ENCODE measurements at regions not wholly inside any gene's neighbourhood (a gene's known extent, or its start where the extent isn't known, plus 50 kb on each side); places are given as distances from the start of the nearest gene placed in this dataset.

- H3K4me3 ChIP-seq (ENCODE audit: low read depth, low read length), result no peak overlapping the region
- TF ChIP-seq CTCF (IDR thresholded peaks at IDR 0.05; ENCODE audit: insufficient read depth, low read length, missing control alignments), result no peak
- POLR2A ChIA-PET, result no interaction called here
- no peak for DNase-seq (ENCODE audit: low read depth, low spot score)
- CTCF ChIA-PET, result interaction anchor here (4.5 kb wide), 1 partner anchor 16 kb away, joined by 22 read pairs; no protein-coding TSS in a partner anchor
These were observed 109.1 kb upstream of the MLIP start for GRCh38 chr6:54002116-54002515.

GRCh38 chr6:54003316-54003715 lies 107.9 kb upstream of the MLIP start:
- H3K4me3 ChIP-seq (ENCODE audit: low read depth, low read length), result no peak overlapping the region
- CTCF ChIA-PET, result no interaction called here
- no peak for TF ChIP-seq CTCF (IDR thresholded peaks at IDR 0.05; ENCODE audit: insufficient read depth, low read length, missing control alignments)
- POLR2A ChIA-PET, result no interaction called here
- DNase-seq (ENCODE audit: low read depth, low spot score), result no peak

GRCh38 chr6:54008589-54008988 lies 102.7 kb upstream of the MLIP start:
- ChIA-PET CTCF (no interaction called here), POLR2A (no interaction called here)
- DNase-seq (ENCODE audit: low read depth, low spot score), result no peak
- no peak for TF ChIP-seq CTCF (IDR thresholded peaks at IDR 0.05; ENCODE audit: insufficient read depth, low read length, missing control alignments)
- no peak overlapping the region for H3K4me3 ChIP-seq (ENCODE audit: low read depth, low read length)

- ChIA-PET POLR2A (no interaction called here), CTCF (no interaction called here)
- no peak overlapping the region for H3K4me3 ChIP-seq (ENCODE audit: low read depth, low read length)
- DNase-seq (ENCODE audit: low read depth, low spot score), result no peak
- TF ChIP-seq CTCF (IDR thresholded peaks at IDR 0.05; ENCODE audit: insufficient read depth, low read length, missing control alignments), result no peak
These were observed 102.1 kb upstream of the MLIP start for GRCh38 chr6:54009052-54009654.

- no peak for TF ChIP-seq CTCF (IDR thresholded peaks at IDR 0.05; ENCODE audit: insufficient read depth, low read length, missing control alignments)
- H3K4me3 ChIP-seq (ENCODE audit: low read depth, low read length), result no peak overlapping the region
- no peak for DNase-seq (ENCODE audit: low read depth, low spot score)
- CTCF ChIA-PET, result no interaction called here
- POLR2A ChIA-PET, result no interaction called here
These were observed 100.6 kb upstream of the MLIP start for GRCh38 chr6:54010340-54011276.

- no peak for TF ChIP-seq CTCF (IDR thresholded peaks at IDR 0.05; ENCODE audit: insufficient read depth, low read length, missing control alignments)
- DNase-seq (ENCODE audit: low read depth, low spot score), result no peak
- CTCF ChIA-PET, result no interaction called here
- POLR2A ChIA-PET, result no interaction called here
- no peak overlapping the region for H3K4me3 ChIP-seq (ENCODE audit: low read depth, low read length)
These were observed 100.0 kb upstream of the MLIP start for GRCh38 chr6:54011277-54011648.
